Fibroblast of skin of abdomen (primary cell): ENCODE measurements at regions not wholly inside any gene's neighbourhood (a gene's known extent, or its start where the extent isn't known, plus 50 kb on each side); places are given as distances from the start of the nearest gene placed in this dataset.

Experiments
- DNase-seq: peaks from one replicate; pipeline ENCODE4 v3.0.0-alpha.2; 2013

GRCh38 chr9:87256973-87257372 is 240.7 kb upstream of the DAPK1 start:
- no peak for DNase-seq

GRCh38 chr9:87259543-87260518 is 237.8 kb upstream of the DAPK1 start:
- peak; percentile 59 for DNase-seq

GRCh38 chr9:87263291-87263690 is 234.4 kb upstream of the DAPK1 start:
- DNase-seq = no peak

- no peak for DNase-seq
These were observed 231.0 kb upstream of the DAPK1 start for GRCh38 chr9:87266697-87267096.

- no peak for DNase-seq
These were observed 230.2 kb upstream of the DAPK1 start for GRCh38 chr9:87267251-87268070.

GRCh38 chr9:87269296-87270176 is 228.1 kb upstream of the DAPK1 start:
- no peak for DNase-seq

GRCh38 chr9:87270221-87270847 is 227.3 kb upstream of the DAPK1 start:
- peak; percentile 82 for DNase-seq

- DNase-seq = no peak
These were observed 226.8 kb upstream of the DAPK1 start for GRCh38 chr9:87270848-87271234.

GRCh38 chr9:87271696-87272477 is 225.8 kb upstream of the DAPK1 start:
- DNase-seq = peak; percentile 51

- DNase-seq = peak; percentile 61
These were observed 222.5 kb upstream of the DAPK1 start for GRCh38 chr9:87275047-87275725.

- DNase-seq = peak; percentile 94
These were observed 221.3 kb upstream of the DAPK1 start for GRCh38 chr9:87276327-87276841.

- peak; percentile 89 for DNase-seq
These were observed 220.8 kb upstream of the DAPK1 start for GRCh38 chr9:87276851-87277261.

- no peak for DNase-seq
These were observed 220.3 kb upstream of the DAPK1 start for GRCh38 chr9:87277346-87277745.

GRCh38 chr9:87278971-87279733 is 218.5 kb upstream of the DAPK1 start:
- DNase-seq = peak; percentile 51

GRCh38 chr9:87280421-87280820 is 217.2 kb upstream of the DAPK1 start:
- DNase-seq = peak; percentile 96

GRCh38 chr9:87282538-87282937 is 215.1 kb upstream of the DAPK1 start:
- no peak for DNase-seq

- DNase-seq = no peak
These were observed 214.1 kb upstream of the DAPK1 start for GRCh38 chr9:87283585-87283984.

GRCh38 chr9:87285183-87285850 is 212.3 kb upstream of the DAPK1 start:
- no peak for DNase-seq

GRCh38 chr9:87286506-87286905 is 211.2 kb upstream of the DAPK1 start:
- no peak for DNase-seq
